RWPE1 (cell line): ENCODE measurements at regions not wholly inside any gene's neighbourhood (a gene's known extent, or its start where the extent isn't known, plus 50 kb on each side); places are given as distances from the start of the nearest gene placed in this dataset.
"Not testable (repeated sequence)": the region's sequence is repeated elsewhere in the genome, so short reads cannot be mapped to it uniquely, and the experiment has no call there.

Source experiments
- CTCF ChIA-PET: fragments of 350-600 bp; sonication (Branson Sonifier 250); formaldehyde crosslinking; extraction: SDS; loops from one replicate; lab custom pipeline; 2021; lab: Yijun Ruan, JAX
- POLR2A ChIA-PET: fragments of 400-600 bp; formaldehyde crosslinking; extraction: SDS; loops from one replicate; lab custom pipeline; 2020; ENCODE audit warnings: antibody characterized with exemption; ENCODE audit not compliant: low non-redundant PET; lab: Yijun Ruan, JAX
- DNase-seq: peaks from one replicate; pipeline ENCODE4 v3.0.0; 2012; ENCODE audit warnings: low spot score
- H3K27ac ChIP-seq: fragments of 450-650 bp; 2 replicates; pipeline ENCODE4 v1.5.1; 2017
- TF ChIP-seq, protein P1 (sequence below): fragments of 450-650 bp; conservative IDR thresholded peaks from 2 replicates; pipeline ENCODE4 v1.5.1; 2017; ENCODE audit warnings: low read depth, mild to moderate bottlenecking

GRCh38 chr17:53630638-53631037 lies 192.1 kb upstream of the KIF2B start:
- ChIA-PET CTCF (no interaction called here), POLR2A (no interaction called here)
- TF ChIP-seq, protein P1, sequence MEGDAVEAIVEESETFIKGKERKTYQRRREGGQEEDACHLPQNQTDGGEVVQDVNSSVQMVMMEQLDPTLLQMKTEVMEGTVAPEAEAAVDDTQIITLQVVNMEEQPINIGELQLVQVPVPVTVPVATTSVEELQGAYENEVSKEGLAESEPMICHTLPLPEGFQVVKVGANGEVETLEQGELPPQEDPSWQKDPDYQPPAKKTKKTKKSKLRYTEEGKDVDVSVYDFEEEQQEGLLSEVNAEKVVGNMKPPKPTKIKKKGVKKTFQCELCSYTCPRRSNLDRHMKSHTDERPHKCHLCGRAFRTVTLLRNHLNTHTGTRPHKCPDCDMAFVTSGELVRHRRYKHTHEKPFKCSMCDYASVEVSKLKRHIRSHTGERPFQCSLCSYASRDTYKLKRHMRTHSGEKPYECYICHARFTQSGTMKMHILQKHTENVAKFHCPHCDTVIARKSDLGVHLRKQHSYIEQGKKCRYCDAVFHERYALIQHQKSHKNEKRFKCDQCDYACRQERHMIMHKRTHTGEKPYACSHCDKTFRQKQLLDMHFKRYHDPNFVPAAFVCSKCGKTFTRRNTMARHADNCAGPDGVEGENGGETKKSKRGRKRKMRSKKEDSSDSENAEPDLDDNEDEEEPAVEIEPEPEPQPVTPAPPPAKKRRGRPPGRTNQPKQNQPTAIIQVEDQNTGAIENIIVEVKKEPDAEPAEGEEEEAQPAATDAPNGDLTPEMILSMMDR = no peak
- H3K27ac ChIP-seq = no peak overlapping the region
- no peak for DNase-seq

DNA sequence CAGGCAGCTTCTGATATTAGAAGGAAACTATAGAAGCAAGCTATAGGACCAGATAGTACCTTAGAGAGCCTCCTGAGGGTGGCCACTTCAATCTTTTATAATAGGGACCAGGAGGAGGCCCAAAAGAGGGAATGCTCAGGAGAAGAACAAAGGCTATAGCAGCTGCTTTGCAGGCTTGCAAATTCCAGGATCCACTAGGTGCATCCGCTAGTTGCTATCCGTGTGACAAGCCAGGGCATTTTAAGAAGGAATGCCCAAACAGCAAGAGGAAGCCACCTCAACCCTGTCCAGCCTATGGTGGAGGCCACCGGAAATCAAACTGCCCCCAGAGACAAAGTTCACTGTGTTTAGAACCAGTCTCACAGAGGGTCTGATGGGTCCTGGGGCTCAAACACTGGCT lies 192.6 kb upstream of the KIF2B start:
- CTCF ChIA-PET = no interaction called here

GRCh38 chr17:53629188-53629587 lies 193.5 kb upstream of the KIF2B start:
- H3K27ac ChIP-seq = no peak overlapping the region
- DNase-seq = no peak
- ChIA-PET POLR2A (no interaction called here), CTCF (interaction anchor here (0.6 kb wide), 1 partner anchor 23 kb away, joined by 4 read pairs; no protein-coding TSS in a partner anchor)
- TF ChIP-seq, protein P1 = no peak

More for the DNA sequence above, 192.6 kb upstream of the KIF2B start:
- POLR2A ChIA-PET = no interaction called here
- no peak for DNase-seq
- TF ChIP-seq, protein P1 = no peak
- H3K27ac ChIP-seq = no peak overlapping the region

DNA sequence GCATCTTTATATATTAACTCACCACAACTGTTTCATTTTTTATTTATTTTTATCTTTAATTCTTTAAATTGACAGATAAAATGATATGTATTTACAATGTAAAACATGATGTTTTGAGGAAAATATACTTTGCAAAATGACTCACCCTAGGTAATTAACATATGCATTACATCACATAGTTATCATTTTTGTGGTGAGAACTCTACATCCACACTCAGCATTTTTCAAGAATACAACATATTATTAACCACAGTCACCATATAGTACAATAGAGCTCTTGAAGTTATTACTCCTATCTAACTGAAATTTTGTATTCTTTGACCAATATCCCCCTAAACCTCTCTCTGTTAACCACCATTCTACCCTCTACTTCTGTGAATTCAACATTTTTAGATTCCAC lies 194.7 kb upstream of the KIF2B start:
- ChIA-PET CTCF (no interaction called here), POLR2A (no interaction called here)
- H3K27ac ChIP-seq = no peak overlapping the region
- DNase-seq = peak; percentile 5
- TF ChIP-seq, protein P1 = no peak

- CTCF ChIA-PET = no interaction called here
- POLR2A ChIA-PET = no interaction called here
- DNase-seq = peak; percentile 8
- H3K27ac ChIP-seq = no peak overlapping the region
- TF ChIP-seq, protein P1 = no peak
Measured at GRCh38 chr17:53627511-53627910, 195.2 kb upstream of the KIF2B start.

DNA sequence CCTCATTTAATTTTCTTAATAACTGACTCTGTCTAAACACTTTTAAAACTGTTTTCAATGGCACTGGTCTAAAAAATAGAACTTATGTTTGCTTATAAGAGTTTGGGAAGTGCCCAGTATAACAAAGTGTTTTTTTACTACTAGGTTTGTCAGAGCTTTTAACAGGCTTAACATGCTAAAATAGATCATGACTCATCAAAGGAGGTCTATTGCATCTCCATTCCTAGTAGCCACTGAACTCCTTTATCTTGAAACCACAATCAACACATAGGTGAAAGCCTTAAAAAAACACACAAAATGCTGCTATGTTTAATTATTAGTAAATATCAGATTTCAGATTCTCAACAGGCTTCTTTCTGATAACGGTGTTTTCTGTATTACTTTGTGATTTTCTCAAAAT lies 196.4 kb upstream of the KIF2B start:
- ChIA-PET CTCF (no interaction called here), POLR2A (no interaction called here)
- TF ChIP-seq, protein P1 = no peak
- no peak overlapping the region for H3K27ac ChIP-seq
- peak; percentile 19 for DNase-seq

DNA sequence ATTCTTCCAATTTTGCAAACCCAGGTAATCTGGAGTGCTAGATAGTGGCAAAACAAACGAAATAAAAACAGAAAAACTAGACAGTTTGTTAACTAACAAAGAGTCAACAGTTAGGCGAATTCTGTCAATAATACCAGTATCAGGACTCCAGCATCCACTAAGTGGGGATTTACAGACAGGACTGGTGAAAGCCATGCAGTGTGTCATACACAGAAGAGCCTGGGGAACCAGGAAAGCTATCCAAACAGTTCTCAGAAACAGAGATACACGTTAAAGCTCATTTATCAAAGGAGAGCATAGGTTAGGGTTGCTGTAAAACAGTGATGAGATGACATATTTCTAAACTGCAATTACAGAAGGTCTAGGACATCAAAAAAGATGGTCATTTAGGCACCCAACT lies 203.7 kb upstream of the KIF2B start:
- CTCF ChIA-PET = no interaction called here
- POLR2A ChIA-PET = no interaction called here
- DNase-seq = no peak
- TF ChIP-seq, protein P1 = no peak
- H3K27ac ChIP-seq = no peak overlapping the region

- POLR2A ChIA-PET, H3K27ac ChIP-seq, CTCF ChIA-PET, DNase-seq: not testable (repeated sequence)
Measured at GRCh38 chr17:53608208-53608607, 214.5 kb upstream of the KIF2B start.
